DND-41 (cell line): ENCODE measurements at regions not wholly inside any gene's neighbourhood (a gene's known extent, or its start where the extent isn't known, plus 50 kb on each side); places are given as distances from the start of the nearest gene placed in this dataset.

ENCODE experiments used
- EZH2 ChIP-seq: IDR thresholded peaks from 3 replicates; pipeline ENCODE4 v1.6.1; 2012; ENCODE audit warnings: borderline replicate concordance, low read depth, mild to moderate bottlenecking, moderate library complexity, low read length, inconsistent platforms; ENCODE audit not compliant: severe bottlenecking
- TF ChIP-seq, protein P1 (sequence below): IDR thresholded peaks from 2 replicates; pipeline ENCODE4 v1.5.1; 2012; ENCODE audit warnings: borderline replicate concordance, low read length, moderate library complexity, mild to moderate bottlenecking; ENCODE audit not compliant: poor library complexity, severe bottlenecking; ENCODE audit errors: extremely low read depth

- TF ChIP-seq, protein P1, sequence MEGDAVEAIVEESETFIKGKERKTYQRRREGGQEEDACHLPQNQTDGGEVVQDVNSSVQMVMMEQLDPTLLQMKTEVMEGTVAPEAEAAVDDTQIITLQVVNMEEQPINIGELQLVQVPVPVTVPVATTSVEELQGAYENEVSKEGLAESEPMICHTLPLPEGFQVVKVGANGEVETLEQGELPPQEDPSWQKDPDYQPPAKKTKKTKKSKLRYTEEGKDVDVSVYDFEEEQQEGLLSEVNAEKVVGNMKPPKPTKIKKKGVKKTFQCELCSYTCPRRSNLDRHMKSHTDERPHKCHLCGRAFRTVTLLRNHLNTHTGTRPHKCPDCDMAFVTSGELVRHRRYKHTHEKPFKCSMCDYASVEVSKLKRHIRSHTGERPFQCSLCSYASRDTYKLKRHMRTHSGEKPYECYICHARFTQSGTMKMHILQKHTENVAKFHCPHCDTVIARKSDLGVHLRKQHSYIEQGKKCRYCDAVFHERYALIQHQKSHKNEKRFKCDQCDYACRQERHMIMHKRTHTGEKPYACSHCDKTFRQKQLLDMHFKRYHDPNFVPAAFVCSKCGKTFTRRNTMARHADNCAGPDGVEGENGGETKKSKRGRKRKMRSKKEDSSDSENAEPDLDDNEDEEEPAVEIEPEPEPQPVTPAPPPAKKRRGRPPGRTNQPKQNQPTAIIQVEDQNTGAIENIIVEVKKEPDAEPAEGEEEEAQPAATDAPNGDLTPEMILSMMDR: no peak
- no peak for TF ChIP-seq EZH2
These were observed 1886.1 kb downstream of the PCDH9 start for GRCh38 chr13:65343898-65344663.
